ENCODE measurements at regions not wholly inside any gene's neighbourhood (a gene's known extent, or its start where the extent isn't known, plus 50 kb on each side); places are given as distances from the start of the nearest gene placed in this dataset.
"Not testable (repeated sequence)": the region's sequence is repeated elsewhere in the genome, so short reads cannot be mapped to it uniquely, and the experiment has no call there.

- not testable (repeated sequence) for DNase-seq
Measured at GRCh38 chr6:56719315-56720058, 76.8 kb upstream of the DST start.

DNA sequence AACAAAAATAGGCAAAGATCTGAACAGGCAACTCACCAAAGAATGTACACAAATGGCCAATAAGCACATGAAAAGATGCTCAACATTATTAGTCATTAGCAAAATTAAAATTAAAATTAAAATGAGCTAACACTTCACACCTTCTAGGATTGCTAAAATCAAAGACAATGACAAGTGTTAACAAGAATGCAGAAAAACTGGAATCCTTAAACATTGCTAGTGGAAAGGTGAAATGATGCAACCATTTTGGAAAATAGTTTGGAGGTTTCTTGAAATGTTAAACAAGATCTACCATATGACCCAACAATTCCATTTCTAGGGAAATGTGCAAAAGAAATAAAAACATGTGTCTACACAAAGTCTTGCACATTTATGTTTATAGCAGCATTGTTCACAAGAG, 75.5 kb upstream of the DST start:
- no peak for DNase-seq

GRCh38 chr6:56716229-56716628, 73.5 kb upstream of the DST start:
- DNase-seq, result no peak

GRCh38 chr6:56715741-56716140, 73.1 kb upstream of the DST start:
- DNase-seq, result no peak

GRCh38 chr6:56714982-56715456, 72.3 kb upstream of the DST start:
- no peak for DNase-seq

GRCh38 chr6:56714273-56714672, 71.6 kb upstream of the DST start:
- DNase-seq, result no peak

DNA sequence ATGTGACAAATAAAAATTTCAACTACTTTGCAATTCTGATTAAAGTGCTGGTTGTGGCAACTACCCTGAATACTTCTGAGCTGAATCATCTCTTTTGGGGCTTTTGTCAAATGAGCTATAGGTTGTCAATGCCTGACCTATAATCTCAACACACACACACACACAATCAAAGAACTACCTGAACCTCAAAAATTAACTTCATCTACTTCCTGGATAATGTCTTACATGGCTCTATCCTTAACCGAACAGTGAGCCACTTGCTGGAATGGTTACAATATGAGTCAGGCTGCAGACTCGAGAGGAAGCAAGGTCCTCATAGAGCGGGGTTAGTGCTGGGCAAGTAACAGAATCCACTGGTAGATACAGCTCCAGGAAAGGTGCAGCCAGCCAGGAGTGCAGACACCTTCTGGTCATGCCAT, 70.6 kb upstream of the DST start:
- DNase-seq, result peak in 2 of 51 donors; percentile 18 to 22

DNA sequence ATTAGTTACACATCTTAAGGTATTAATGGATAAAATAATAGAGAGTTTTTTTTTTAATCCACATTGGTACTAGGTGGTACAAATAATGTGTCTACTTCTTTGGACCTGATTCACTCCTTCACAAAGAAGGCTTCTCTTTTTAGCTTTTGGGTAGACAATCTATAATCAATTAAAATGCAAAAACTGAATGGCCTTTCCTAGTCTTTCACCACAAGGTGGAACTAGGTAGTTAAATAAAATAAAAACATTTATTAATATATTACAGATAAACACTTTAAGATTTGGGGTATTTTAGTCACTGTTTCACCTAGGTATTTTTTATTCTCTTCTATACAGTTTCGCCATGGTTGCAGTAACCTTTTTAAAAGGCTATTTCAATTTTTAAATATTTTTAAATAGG, 68.3 kb upstream of the DST start:
- DNase-seq, result no peak

DNA sequence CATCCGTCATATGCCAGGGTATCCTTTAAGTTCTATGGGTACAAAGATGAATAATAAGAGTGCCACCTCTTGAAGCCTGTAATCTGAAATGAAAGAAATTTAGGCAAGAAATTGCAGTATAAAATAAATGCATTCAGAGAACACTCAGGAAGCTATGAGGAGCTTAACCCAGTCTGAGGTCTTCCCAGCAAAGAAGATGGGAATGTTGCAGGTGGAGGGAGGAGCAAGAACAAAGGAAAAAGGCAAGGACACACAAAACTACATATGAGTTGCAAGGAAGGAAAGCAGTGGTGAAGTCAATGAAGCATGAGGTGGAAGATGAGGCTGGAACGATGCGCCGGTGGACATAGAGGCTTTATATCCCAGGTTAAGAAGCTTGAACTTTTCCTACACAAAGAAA, 67.0 kb upstream of the DST start:
- DNase-seq, result no peak

GRCh38 chr6:56708810-56709597, 66.3 kb upstream of the DST start:
- DNase-seq, result peak in 1 of 51 donors; percentile 43

GRCh38 chr6:56706981-56707726, 64.5 kb upstream of the DST start:
- peak in 1 of 51 donors; percentile 36 for DNase-seq

- no peak for DNase-seq
Measured at GRCh38 chr6:56699066-56699654, 56.5 kb upstream of the DST start.

- no peak for DNase-seq
Measured at GRCh38 chr6:56695702-56696101, 53.0 kb upstream of the DST start.

DNA sequence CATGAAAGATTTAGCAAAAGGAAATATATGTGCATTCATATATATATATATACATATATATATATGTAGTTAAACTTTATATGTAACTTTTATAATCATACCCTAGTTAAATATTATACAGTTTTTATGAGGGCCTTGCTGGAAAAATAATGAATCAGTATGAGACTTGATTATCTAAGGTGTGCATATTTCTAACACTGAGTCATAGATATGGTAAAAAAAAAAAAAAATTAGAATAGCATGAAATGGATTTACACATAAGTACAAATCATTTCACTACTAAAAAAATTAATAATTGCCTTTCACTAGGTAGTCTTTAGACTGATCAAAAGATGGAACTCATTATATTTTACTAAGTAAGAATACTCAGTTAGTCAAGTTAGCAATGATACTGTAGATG, 51.3 kb upstream of the DST start:
- DNase-seq, result no peak

- DNase-seq, result peak in 32 of 51 donors; percentile 6 to 78 (median 49)
Measured at GRCh38 chr6:56693246-56693607, 50.5 kb upstream of the DST start.

DNA sequence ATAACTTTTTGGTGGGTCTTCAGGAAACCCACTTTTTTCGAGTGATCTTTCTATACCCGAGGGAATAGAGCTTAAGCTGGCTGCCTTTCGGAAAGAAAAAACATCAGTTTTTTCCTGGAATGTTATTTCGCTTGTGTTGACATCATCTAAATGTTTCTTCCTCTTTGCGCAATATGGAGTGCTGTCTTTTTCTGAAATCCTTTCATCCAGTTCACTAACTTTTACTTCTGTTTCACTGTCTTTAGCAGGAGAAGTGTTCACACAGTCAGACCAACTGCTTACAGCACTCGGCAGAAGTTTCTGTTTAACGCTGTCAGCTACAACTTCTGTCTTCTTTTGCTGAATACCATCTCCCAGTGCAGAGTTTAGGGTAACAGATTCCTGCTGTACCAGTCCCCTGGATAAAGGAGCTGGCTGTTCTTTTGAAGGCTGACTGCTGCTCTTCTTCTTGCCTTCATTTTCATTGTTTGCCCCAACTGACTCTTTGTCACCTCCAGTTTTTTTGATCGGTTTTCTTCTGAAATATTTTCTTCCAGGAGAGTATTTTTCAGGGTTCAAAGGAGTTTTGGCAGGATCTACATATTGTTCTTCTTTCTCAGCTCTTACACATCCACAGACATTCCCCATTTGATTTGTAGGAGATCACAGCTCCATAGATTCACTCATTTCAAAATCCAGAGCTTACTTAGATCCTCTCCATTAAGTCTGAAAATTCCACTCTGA, 50.0 kb upstream of the DST start:
- DNase-seq, result peak in 5 of 51 donors; percentile 16 to 78 (median 31)
